GM18861 (cell line): ENCODE measurements at regions not wholly inside any gene's neighbourhood (a gene's known extent, or its start where the extent isn't known, plus 50 kb on each side); places are given as distances from the start of the nearest gene placed in this dataset.
"Not testable (repeated sequence)": the region's sequence is repeated elsewhere in the genome, so short reads cannot be mapped to it uniquely, and the experiment has no call there.

Experiments
- ATAC-seq: cut with Tn5 transposase; IDR thresholded peaks from one replicate; pipeline ENCODE4 v1.9.1; 2021; ENCODE audit not compliant: unreplicated experiment

- ATAC-seq = no peak
Measured at GRCh38 chr2:176423819-176424218, 154.6 kb downstream of the MTX2 start.

- ATAC-seq = no peak
Measured at GRCh38 chr2:176424746-176425145, 155.5 kb downstream of the MTX2 start.

- ATAC-seq = no peak
Measured at GRCh38 chr2:176427549-176427948, 158.3 kb downstream of the MTX2 start.

GRCh38 chr2:176428944-176429469, 159.8 kb downstream of the MTX2 start:
- not testable (repeated sequence) for ATAC-seq

GRCh38 chr2:176432434-176432833, 163.2 kb downstream of the MTX2 start:
- no peak for ATAC-seq

GRCh38 chr2:176435729-176436128, 166.5 kb downstream of the MTX2 start:
- no peak for ATAC-seq

- ATAC-seq = no peak
Measured at GRCh38 chr2:176443946-176444345, 174.7 kb downstream of the MTX2 start.

- no peak for ATAC-seq
Measured at GRCh38 chr2:176445956-176446355, 176.7 kb downstream of the MTX2 start.

- ATAC-seq = no peak
Measured at GRCh38 chr2:176446718-176447414, 177.6 kb downstream of the MTX2 start.

- no peak for ATAC-seq
Measured at GRCh38 chr2:176447616-176448015, 178.4 kb downstream of the MTX2 start.

GRCh38 chr2:176449852-176450251, 180.6 kb downstream of the MTX2 start:
- no peak for ATAC-seq

- no peak for ATAC-seq
Measured at GRCh38 chr2:176453784-176454183, 184.5 kb downstream of the MTX2 start.

GRCh38 chr2:176454893-176455815, 185.9 kb downstream of the MTX2 start:
- ATAC-seq = peak; percentile 68

GRCh38 chr2:176455816-176456291, 186.6 kb downstream of the MTX2 start:
- ATAC-seq = no peak

- no peak for ATAC-seq
Measured at GRCh38 chr2:176457481-176457880, 188.2 kb downstream of the MTX2 start.

- no peak for ATAC-seq
Measured at GRCh38 chr2:176461098-176461808, 192.0 kb downstream of the MTX2 start.

GRCh38 chr2:176461809-176462670, 192.8 kb downstream of the MTX2 start:
- no peak for ATAC-seq

GRCh38 chr2:176463546-176463945, 194.3 kb downstream of the MTX2 start:
- no peak for ATAC-seq

GRCh38 chr2:176464886-176465564, 195.8 kb downstream of the MTX2 start:
- no peak for ATAC-seq
